WTC11 (cell line): ENCODE measurements at regions not wholly inside any gene's neighbourhood (a gene's known extent, or its start where the extent isn't known, plus 50 kb on each side); places are given as distances from the start of the nearest gene placed in this dataset.

Source experiments
- ATAC-seq: fragments of 200-7000 bp; cut with Tn5 transposase; 2 replicates; pipeline ENCODE4 v1.10.0; 2021; ENCODE audit warnings: mild to moderate bottlenecking, moderate library complexity
- CTCF ChIA-PET: fragments of 300-600 bp; sonication (Branson Sonifier 250); formaldehyde crosslinking; loops from one replicate; lab custom pipeline; 2021; ENCODE audit warnings: antibody characterized with exemption; lab: Charles Lee
- POLR2A ChIA-PET: fragments of 350-600 bp; sonication (Branson Sonifier 250); formaldehyde crosslinking; loops from one replicate; lab custom pipeline; 2021; ENCODE audit warnings: antibody characterized with exemption; lab: Charles Lee
- DNase-seq: peaks from one replicate; pipeline ENCODE4 v3.0.0; 2021; ENCODE audit warnings: low spot score
- H3K27ac Mint-ChIP-seq: 2 replicates; pipeline ENCODE4 v1.8.0; 2021; ENCODE audit warnings: mixed read lengths
- H3K27me3 Mint-ChIP-seq: 2 replicates; pipeline ENCODE4 v1.8.0; 2021; ENCODE audit warnings: low read depth, mild to moderate bottlenecking, moderate library complexity, mixed read lengths
- H3K36me3 Mint-ChIP-seq: 2 replicates; pipeline ENCODE4 v1.8.0; 2021; ENCODE audit warnings: mixed read lengths
- H3K4me1 Mint-ChIP-seq: 2 replicates; pipeline ENCODE4 v1.8.0; 2022; ENCODE audit warnings: mixed read lengths
- H3K4me3 Mint-ChIP-seq: 2 replicates; pipeline ENCODE4 v1.8.0; 2021; ENCODE audit warnings: mild to moderate bottlenecking, moderate library complexity, mixed read lengths
- H3K9me3 Mint-ChIP-seq: 2 replicates; pipeline ENCODE4 v1.8.0; 2021; ENCODE audit warnings: mixed read lengths
- AFF4 ChIP-seq: sonication (generic); formaldehyde crosslinking; IDR thresholded peaks from 2 replicates; pipeline ENCODE4 v1.8.1; 2023; ENCODE audit warnings: mild to moderate bottlenecking, missing genetic modification reagents, borderline replicate concordance
- AR ChIP-seq: fragments of 250-450 bp; sonication (Bioruptor Pico); IDR thresholded peaks from 2 replicates; pipeline ENCODE4 v1.9.0; 2021; ENCODE audit warnings: mild to moderate bottlenecking
- ARID4B ChIP-seq: sonication (generic); formaldehyde crosslinking; IDR thresholded peaks from 2 replicates; pipeline ENCODE4 v1.8.0; 2023; ENCODE audit warnings: missing genetic modification reagents, mild to moderate bottlenecking, borderline replicate concordance
- ATF3 ChIP-seq: sonication (generic); formaldehyde crosslinking; conservative IDR thresholded peaks from 2 replicates; pipeline ENCODE4 v1.8.1; 2022; ENCODE audit warnings: mild to moderate bottlenecking, missing genetic modification reagents
- CREB1 ChIP-seq: sonication (generic); formaldehyde crosslinking; IDR thresholded peaks from 2 replicates; pipeline ENCODE4 v1.8.0; 2023; ENCODE audit warnings: mild to moderate bottlenecking, missing genetic modification reagents
- ESRRA ChIP-seq: sonication (generic); formaldehyde crosslinking; IDR thresholded peaks from 2 replicates; pipeline ENCODE4 v1.8.1; 2022; ENCODE audit warnings: mild to moderate bottlenecking, missing genetic modification reagents, borderline replicate concordance
- FOXP1 ChIP-seq: sonication (generic); formaldehyde crosslinking; IDR thresholded peaks from 2 replicates; pipeline ENCODE4 v1.8.0; 2022; ENCODE audit warnings: missing genetic modification reagents, mild to moderate bottlenecking, moderate library complexity, borderline replicate concordance
- GTF2I ChIP-seq: fragments of 250-450 bp; sonication (Bioruptor Pico); conservative IDR thresholded peaks from 2 replicates; pipeline ENCODE4 v1.4.0; 2021; ENCODE audit warnings: mild to moderate bottlenecking
- NFYB ChIP-seq: sonication (generic); formaldehyde crosslinking; conservative IDR thresholded peaks from 2 replicates; pipeline ENCODE4 v1.8.0; 2022; ENCODE audit warnings: low read depth, missing genetic modification reagents
- USF1 ChIP-seq: sonication (generic); formaldehyde crosslinking; IDR thresholded peaks from 2 replicates; pipeline ENCODE4 v1.8.0; 2022; ENCODE audit warnings: mild to moderate bottlenecking, missing genetic modification reagents
- USF2 ChIP-seq: sonication (generic); formaldehyde crosslinking; IDR thresholded peaks from 2 replicates; pipeline ENCODE4 v1.8.1; 2023; ENCODE audit warnings: mild to moderate bottlenecking, missing genetic modification reagents, moderate library complexity
- ZNF281 ChIP-seq: sonication (generic); formaldehyde crosslinking; IDR thresholded peaks from 2 replicates; pipeline ENCODE4 v1.8.0; 2023; ENCODE audit warnings: mild to moderate bottlenecking, missing genetic modification reagents
- ZNF396 ChIP-seq: fragments of 250-450 bp; sonication (Bioruptor Pico); IDR thresholded peaks from 2 replicates; pipeline ENCODE4 v1.8.0; 2021; ENCODE audit warnings: mild to moderate bottlenecking, moderate library complexity, borderline replicate concordance

GRCh38 chr2:67124531-67124930 is 272.6 kb upstream of the ETAA1 start:
- Mint-ChIP-seq H3K27ac (no peak overlapping the region), H3K36me3 (no peaks in the 10 kb centered on the region), H3K9me3 (peaks cover 12% of the 10 kb centered on the region), H3K4me3 (no peak overlapping the region), H3K4me1 (no peaks in the 10 kb centered on the region)
- POLR2A ChIA-PET: no interaction called here
- no peak for ATAC-seq
- CTCF ChIA-PET: no interaction called here
- TF ChIP-seq USF2: no peak
- TF ChIP-seq ZNF281 (CRISPR knock-in tag): no peak
- TF ChIP-seq AR (CRISPR knock-in tag): no peak
- TF ChIP-seq, all 79 proteins: peak for 0
- no peak for DNase-seq
- no peaks in the 10 kb centered on the region for H3K27me3 Mint-ChIP-seq

- Mint-ChIP-seq H3K27me3 (no peaks in the 10 kb centered on the region), H3K27ac (no peak overlapping the region), H3K36me3 (no peaks in the 10 kb centered on the region), H3K4me3 (no peak overlapping the region), H3K4me1 (no peaks in the 10 kb centered on the region), H3K9me3 (no peaks in the 10 kb centered on the region)
- TF ChIP-seq USF1 (CRISPR knock-in tag) (no peak), ZNF396 (CRISPR knock-in tag) (no peak), FOXP1 (CRISPR knock-in tag) (no peak), ESRRA (no peak), NFYB (CRISPR knock-in tag) (no peak), GTF2I (CRISPR knock-in tag) (no peak)
- DNase-seq: no peak
- ATAC-seq: no peak
- CTCF ChIA-PET: interaction anchor here (0.6 kb wide), 1 partner anchor 44 kb away, joined by 4 read pairs; no protein-coding TSS in a partner anchor
- POLR2A ChIA-PET: no interaction called here
These were observed 266.4 kb upstream of the ETAA1 start for GRCh38 chr2:67130531-67131256.

- H3K4me1 Mint-ChIP-seq: no peaks in the 10 kb centered on the region
- H3K36me3 Mint-ChIP-seq: no peaks in the 10 kb centered on the region
- POLR2A ChIA-PET: no interaction called here
- H3K27me3 Mint-ChIP-seq: no peaks in the 10 kb centered on the region
- no peak overlapping the region for H3K4me3 Mint-ChIP-seq
- no peak for DNase-seq
- ATAC-seq: no peak
- no peaks in the 10 kb centered on the region for H3K9me3 Mint-ChIP-seq
- CTCF ChIA-PET: no interaction called here
- H3K27ac Mint-ChIP-seq: no peak overlapping the region
- TF ChIP-seq ARID4B (CRISPR knock-in tag): no peak
- no peak for TF ChIP-seq ATF3 (CRISPR knock-in tag)
- TF ChIP-seq AFF4 (CRISPR knock-in tag): no peak
- no peak for TF ChIP-seq CREB1 (CRISPR knock-in tag)
These were observed 265.9 kb upstream of the ETAA1 start for GRCh38 chr2:67131257-67131609.
